NCI-H146 treated with DMSO at 0.1 percent for 48 hours (cell line): ENCODE measurements at regions not wholly inside any gene's neighbourhood (a gene's known extent, or its start where the extent isn't known, plus 50 kb on each side); places are given as distances from the start of the nearest gene placed in this dataset.
"Not testable (repeated sequence)": the region's sequence is repeated elsewhere in the genome, so short reads cannot be mapped to it uniquely, and the experiment has no call there.

Experiments
- DNase-seq: peaks from one replicate; lab custom pipeline; 2025; ENCODE audit not compliant: unreplicated experiment; lab: John Stamatoyannopoulos, UW

DNA sequence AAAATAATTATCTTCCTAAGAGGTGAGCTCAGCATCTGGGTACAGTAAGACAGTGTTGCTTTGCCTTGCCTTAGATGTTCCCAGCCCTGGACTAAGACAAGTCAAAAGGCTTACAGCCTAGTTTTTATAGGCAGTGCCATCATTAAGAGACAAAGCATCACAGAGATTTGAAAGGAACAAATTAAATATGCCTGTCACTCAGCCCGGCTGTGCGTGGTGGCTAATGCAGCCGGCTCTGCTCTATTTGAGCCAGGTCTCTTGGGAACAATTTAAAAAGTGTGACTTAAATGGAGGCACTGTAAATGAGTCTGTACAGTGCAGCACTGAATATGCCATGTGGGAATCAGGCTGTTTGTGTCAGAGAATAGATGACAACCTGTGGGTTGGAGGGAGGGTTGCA, 1687.4 kb upstream of the FLRT2 start:
- DNase-seq = peak; percentile 48

GRCh38 chr14:83847102-83847501, 1682.8 kb upstream of the FLRT2 start:
- no peak for DNase-seq

- no peak for DNase-seq
Measured at GRCh38 chr14:83850092-83850491, 1679.9 kb upstream of the FLRT2 start.

- DNase-seq = no peak
Measured at GRCh38 chr14:83856334-83856733, 1673.6 kb upstream of the FLRT2 start.

GRCh38 chr14:83860631-83861155, 1669.3 kb upstream of the FLRT2 start:
- DNase-seq = no peak

- DNase-seq = peak; percentile 21
Measured at GRCh38 chr14:83863042-83863774, 1666.7 kb upstream of the FLRT2 start.

GRCh38 chr14:83864106-83864505, 1665.8 kb upstream of the FLRT2 start:
- DNase-seq = peak; percentile 0

DNA sequence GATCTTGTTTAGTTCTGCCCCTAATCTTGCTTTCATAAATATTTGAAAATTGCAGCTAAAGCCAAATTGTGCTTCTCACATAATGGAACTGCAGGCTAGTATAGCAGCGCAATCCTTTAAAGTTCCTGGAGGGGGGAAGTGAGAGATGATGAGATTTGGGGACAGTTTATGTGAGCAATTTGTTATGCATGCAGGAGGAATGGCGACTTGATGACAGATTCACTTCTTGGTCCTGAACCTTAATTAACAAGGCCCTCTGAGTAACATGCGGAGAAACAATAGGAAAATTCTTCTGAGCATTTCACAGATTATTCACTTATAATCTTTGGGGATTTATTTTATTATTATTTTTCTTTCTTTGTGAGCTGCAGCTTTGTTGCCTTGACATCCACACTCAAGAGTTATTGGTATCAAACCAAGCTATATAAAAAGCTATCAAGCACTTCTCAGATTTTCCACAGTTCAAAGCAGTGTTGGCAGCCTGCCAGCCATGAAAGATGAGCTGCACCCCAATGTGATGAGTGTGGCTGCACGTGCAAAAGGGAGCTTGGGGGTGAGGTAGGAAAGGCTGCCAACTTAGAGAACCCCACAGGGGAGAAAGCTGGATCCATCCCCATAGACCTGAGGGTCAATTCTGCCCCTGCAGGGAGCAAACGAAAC, 1662.2 kb upstream of the FLRT2 start:
- DNase-seq = no peak

- no peak for DNase-seq
Measured at GRCh38 chr14:83870546-83871270, 1659.2 kb upstream of the FLRT2 start.

DNA sequence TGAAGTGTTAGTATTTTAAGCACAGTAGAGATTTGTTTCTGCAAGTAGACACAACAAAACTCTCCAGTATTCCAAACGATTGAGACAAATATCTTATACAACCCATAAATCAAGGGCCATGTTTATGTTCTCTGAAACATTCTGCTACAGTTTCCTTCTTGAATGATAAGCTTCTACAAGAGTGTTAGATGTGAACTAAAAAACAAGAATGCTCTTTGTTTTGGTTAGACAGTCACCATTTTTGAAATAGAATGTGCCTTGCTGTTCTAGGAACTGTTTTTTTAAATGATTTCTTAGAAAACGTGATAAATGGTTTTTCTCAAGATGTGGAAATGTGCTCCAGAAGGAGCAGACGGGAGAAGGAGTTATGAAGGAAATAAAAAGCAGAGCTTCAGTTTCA, 1656.3 kb upstream of the FLRT2 start:
- no peak for DNase-seq

GRCh38 chr14:83874662-83875061, 1655.3 kb upstream of the FLRT2 start:
- no peak for DNase-seq

GRCh38 chr14:83883732-83884131, 1646.2 kb upstream of the FLRT2 start:
- no peak for DNase-seq

DNA sequence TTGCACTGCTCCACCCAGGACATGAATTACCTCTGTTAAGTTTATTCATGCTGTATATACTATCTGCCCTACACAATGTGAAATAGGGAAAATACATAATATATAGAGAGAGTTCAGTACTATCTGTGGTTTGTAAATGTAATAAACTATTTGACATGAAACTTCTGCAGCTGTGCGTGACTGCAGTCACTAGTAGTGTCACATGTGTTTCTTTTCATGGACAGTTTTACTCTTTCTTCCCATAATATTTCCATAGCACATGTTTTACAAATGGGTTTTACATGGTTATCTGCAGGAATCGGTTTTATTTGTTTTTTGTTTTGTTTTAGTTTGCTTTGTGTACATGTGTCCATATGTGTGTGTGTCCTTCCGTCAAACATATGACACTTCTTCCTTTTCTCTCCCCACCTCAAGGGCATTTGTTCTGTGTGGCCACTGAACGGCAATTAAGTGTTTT, 1644.1 kb upstream of the FLRT2 start:
- no peak for DNase-seq

DNA sequence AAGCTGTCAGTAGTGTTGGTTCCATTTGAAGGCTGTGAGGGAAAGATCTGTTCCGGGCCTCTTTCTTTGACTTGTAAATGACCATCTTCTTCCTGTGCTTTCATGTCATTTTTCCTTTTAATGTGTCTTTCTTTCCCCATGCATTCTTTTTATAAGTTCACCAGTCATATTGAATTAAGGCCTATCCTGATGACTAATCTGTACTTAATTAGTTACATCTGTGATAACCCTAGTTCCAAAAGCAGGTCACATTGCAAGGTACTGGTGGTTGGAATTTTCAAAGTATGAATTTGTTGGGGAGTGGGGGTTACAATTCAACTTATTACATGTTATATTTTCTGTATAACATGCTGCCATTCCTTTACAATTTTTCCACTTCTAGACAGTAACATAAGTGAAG, 1642.1 kb upstream of the FLRT2 start:
- no peak for DNase-seq

DNA sequence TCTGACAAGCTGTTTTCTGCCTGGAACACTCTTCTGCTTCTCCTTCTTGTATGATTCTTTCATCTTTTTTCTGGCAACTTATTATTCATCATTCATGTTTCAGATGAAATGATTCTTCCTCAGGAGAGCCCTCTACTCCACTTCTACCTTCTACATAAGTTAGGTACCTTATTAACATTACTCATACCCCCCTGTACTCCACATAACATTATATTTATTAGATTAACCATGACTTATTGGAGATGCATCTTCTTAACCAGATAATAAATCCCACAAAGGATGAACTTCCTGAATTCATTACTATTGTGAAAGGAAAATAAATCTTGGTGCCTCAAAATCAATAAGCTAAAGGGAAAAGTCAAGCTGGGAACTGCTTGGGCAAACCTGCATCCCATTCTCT, 1636.5 kb upstream of the FLRT2 start:
- no peak for DNase-seq

GRCh38 chr14:83894568-83894967, 1635.4 kb upstream of the FLRT2 start:
- DNase-seq = no peak

GRCh38 chr14:83898558-83898957, 1631.4 kb upstream of the FLRT2 start:
- not testable (repeated sequence) for DNase-seq

DNA sequence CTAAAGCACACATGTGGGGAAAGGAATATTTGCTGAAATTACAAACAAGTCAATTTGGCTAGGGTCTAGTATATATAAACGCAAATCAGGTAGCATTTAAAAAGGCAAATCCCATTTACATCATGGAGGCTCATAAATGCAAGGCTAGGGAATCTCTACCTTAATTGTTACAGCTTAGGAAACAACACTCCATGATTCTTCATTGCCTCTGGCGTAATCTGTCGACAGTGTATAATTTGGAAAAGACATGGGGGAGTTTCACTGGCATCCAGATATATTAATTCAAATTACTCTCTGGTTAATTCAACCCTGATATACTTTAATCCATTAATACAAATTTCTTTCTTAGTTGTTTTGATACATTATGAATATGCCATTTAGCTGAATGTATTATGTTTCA, 1630.2 kb upstream of the FLRT2 start:
- DNase-seq = no peak

DNA sequence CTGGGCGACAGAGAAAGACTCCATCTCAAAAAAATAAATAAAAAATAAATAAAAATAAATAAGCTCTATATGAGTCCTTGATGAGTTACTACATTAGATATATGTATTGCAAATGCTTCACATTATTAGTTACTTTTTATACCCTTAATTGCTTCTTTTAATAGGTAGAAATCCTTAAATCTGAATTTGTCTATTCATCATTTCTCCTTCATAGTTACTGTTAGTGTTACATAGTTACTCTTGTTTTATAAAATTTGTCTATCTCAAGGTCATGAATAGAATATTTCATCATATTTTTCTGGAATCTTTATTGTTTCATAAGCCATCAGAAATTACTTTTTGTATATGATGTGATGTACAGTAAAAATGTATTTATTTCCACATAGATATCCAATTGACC, 1624.8 kb upstream of the FLRT2 start:
- no peak for DNase-seq

- no peak for DNase-seq
Measured at GRCh38 chr14:83908419-83908818, 1621.5 kb upstream of the FLRT2 start.

DNA sequence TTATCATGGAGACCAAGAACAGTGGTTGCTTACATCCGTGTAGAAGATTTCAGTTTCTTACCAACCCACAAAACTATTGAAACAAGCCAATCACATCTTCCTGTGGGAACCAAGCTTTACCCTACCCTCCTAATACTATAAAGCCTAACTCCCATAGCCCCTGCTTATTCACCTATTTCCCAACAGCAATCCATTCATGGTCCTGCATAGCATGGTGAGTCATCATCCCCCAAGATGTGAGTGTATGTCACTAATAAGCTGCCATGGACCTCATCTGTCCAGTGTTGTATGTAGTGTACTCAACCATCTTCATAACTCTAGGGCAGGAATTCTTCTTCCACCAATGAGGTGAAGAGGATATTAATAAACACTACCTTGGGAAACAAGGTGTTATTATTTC, 1620.4 kb upstream of the FLRT2 start:
- DNase-seq = no peak
